Colon (tissue), 2 donors: ENCODE measurements at regions not wholly inside any gene's neighbourhood (a gene's known extent, or its start where the extent isn't known, plus 50 kb on each side); places are given as distances from the start of the nearest gene placed in this dataset.
"Not testable (repeated sequence)": the region's sequence is repeated elsewhere in the genome, so short reads cannot be mapped to it uniquely, and the experiment has no call there.

ENCODE experiments used
- FAIRE-seq: peaks from 2 replicates; lab custom pipeline; 2012; peaks lifted over from hg19 to GRCh38; lab: Jason Lieb, UNC
- donor health status: control.
- donor health status: control.

GRCh38 chr20:6660441-6660840 lies 107.0 kb upstream of the BMP2 start:
- FAIRE-seq, result no peak

- not testable (repeated sequence) for FAIRE-seq
Observed at GRCh38 chr20:6658909-6659308, 108.6 kb upstream of the BMP2 start.

- FAIRE-seq, result no peak
Observed at GRCh38 chr20:6657904-6658303, 109.6 kb upstream of the BMP2 start.

GRCh38 chr20:6657111-6657510 lies 110.4 kb upstream of the BMP2 start:
- no peak for FAIRE-seq

- no peak for FAIRE-seq
Observed at GRCh38 chr20:6654513-6655252, 112.8 kb upstream of the BMP2 start.

GRCh38 chr20:6651561-6651960 lies 115.9 kb upstream of the BMP2 start:
- FAIRE-seq, result no peak

- no peak for FAIRE-seq
Observed at GRCh38 chr20:6651016-6651415, 116.5 kb upstream of the BMP2 start.

- FAIRE-seq, result no peak
Observed at GRCh38 chr20:6646021-6646636, 121.4 kb upstream of the BMP2 start.

- FAIRE-seq, result no peak
Observed at GRCh38 chr20:6644813-6645628, 122.5 kb upstream of the BMP2 start.

- FAIRE-seq, result no peak
Observed at GRCh38 chr20:6641012-6641411, 126.5 kb upstream of the BMP2 start.

GRCh38 chr20:6637160-6637579 lies 130.3 kb upstream of the BMP2 start:
- no peak for FAIRE-seq

- FAIRE-seq, result no peak
Observed at GRCh38 chr20:6636209-6637159, 131.0 kb upstream of the BMP2 start.

GRCh38 chr20:6635034-6635736 lies 132.3 kb upstream of the BMP2 start:
- no peak for FAIRE-seq

GRCh38 chr20:6632187-6632586 lies 135.3 kb upstream of the BMP2 start:
- no peak for FAIRE-seq

GRCh38 chr20:6630514-6630913 lies 137.0 kb upstream of the BMP2 start:
- no peak for FAIRE-seq

GRCh38 chr20:6629564-6629963 lies 137.9 kb upstream of the BMP2 start:
- no peak for FAIRE-seq

GRCh38 chr20:6626805-6627204 lies 140.7 kb upstream of the BMP2 start:
- no peak for FAIRE-seq

- no peak for FAIRE-seq
Observed at GRCh38 chr20:6623989-6624388, 143.5 kb upstream of the BMP2 start.

GRCh38 chr20:6622041-6622440 lies 145.4 kb upstream of the BMP2 start:
- FAIRE-seq, result no peak

GRCh38 chr20:6618051-6618450 lies 149.4 kb upstream of the BMP2 start:
- no peak for FAIRE-seq

- no peak for FAIRE-seq
Observed at GRCh38 chr20:6616421-6616820, 151.1 kb upstream of the BMP2 start.
